Jurkat, Clone E6-1 (cell line): ENCODE measurements at regions not wholly inside any gene's neighbourhood (a gene's known extent, or its start where the extent isn't known, plus 50 kb on each side); places are given as distances from the start of the nearest gene placed in this dataset.
A peak's percentile ranks its signal among the peaks of the same experiment; 100 is the strongest.
"Not testable (repeated sequence)": the region's sequence is repeated elsewhere in the genome, so short reads cannot be mapped to it uniquely, and the experiment has no call there.

ENCODE experiments used
- DNase-seq: peaks from one replicate; pipeline ENCODE4 v3.0.0-alpha.2; 2011; ENCODE audit warnings: low read depth, low spot score
- H3K4me3 ChIP-seq: 2 replicates; pipeline ENCODE4 v1.5.1; 2011; ENCODE audit warnings: mild to moderate bottlenecking, low read length, control low read depth, moderate library complexity

GRCh38 chr2:172249334-172249733 lies 146.6 kb upstream of the DLX2 start:
- no peak overlapping the region for H3K4me3 ChIP-seq
- DNase-seq = no peak

GRCh38 chr2:172249986-172250385 lies 147.3 kb upstream of the DLX2 start:
- no peak overlapping the region for H3K4me3 ChIP-seq
- DNase-seq = no peak

GRCh38 chr2:172251231-172251630 lies 148.5 kb upstream of the DLX2 start:
- H3K4me3 ChIP-seq = no peak overlapping the region
- DNase-seq = no peak

DNA sequence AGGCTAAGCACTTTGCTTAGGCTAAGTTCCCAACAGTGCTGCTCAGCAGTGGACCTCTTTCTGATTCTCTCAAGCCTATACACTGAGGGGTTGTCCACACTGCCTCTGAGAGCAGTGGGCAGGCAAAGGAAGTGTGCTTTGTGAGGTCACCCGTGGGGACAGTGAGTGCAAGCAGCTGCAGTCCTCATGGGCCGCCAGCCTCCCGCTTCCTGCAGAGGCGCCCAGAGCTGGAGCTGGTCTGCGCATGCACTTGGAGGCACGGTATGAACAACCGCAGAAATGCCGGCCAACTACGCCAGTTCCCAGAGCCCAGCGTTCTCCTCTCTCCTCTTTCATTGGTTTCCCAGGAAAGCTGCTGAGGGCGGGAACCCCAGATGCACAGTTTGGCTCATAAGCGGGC lies 149.5 kb upstream of the DLX2 start:
- no peak for DNase-seq

DNA sequence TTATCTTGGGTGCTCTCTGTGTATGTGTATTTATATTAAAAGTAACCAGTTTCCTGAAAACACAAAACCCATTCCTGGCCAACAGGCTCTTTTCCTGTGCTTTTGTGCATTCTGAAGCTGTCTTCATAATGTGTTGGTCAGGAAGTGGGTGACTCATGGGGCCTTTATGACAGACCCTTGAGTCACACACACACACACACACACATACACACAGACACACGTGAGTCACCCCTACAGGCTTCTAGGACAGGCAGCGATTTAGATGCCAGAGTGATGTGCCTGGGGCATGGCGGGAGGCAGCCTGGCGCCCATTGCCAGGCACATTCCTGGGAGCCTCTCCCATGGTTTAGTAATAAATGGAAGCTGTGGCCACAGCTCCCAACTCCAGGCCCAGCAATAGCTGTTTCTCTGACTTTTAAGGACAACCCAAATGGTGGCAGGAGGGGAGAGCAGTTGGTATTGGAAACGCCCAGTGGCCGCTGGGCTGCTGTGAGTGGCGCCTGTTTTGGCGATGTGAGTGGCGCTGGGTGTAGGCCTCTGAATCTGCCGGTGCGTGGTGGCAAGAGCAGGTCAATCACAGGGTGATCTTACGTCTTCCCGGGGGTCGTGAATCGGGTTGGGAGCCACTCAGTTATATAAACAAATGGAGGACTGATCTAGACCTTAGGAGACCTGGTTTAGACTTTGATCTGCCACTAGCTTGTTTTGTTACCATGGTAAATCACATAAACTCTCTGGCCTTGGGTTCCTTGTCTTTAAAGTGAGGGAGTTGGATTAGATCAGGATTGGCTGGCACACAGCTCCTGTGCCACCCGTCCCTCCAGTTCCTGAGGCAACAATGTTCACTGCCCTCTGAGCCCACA lies 150.7 kb upstream of the DLX2 start:
- peak; percentile 56 for DNase-seq
- H3K4me3 ChIP-seq = no peak overlapping the region

More for the DNA sequence above, 149.5 kb upstream of the DLX2 start:
- no peak overlapping the region for H3K4me3 ChIP-seq

- DNase-seq = no peak
- H3K4me3 ChIP-seq = no peak overlapping the region
These were observed 154.2 kb upstream of the DLX2 start for GRCh38 chr2:172256886-172257285.

GRCh38 chr2:172259827-172260226 lies 157.1 kb upstream of the DLX2 start:
- DNase-seq = no peak
- no peak overlapping the region for H3K4me3 ChIP-seq

GRCh38 chr2:172260336-172260735 lies 157.6 kb upstream of the DLX2 start:
- H3K4me3 ChIP-seq = no peak overlapping the region
- no peak for DNase-seq

DNA sequence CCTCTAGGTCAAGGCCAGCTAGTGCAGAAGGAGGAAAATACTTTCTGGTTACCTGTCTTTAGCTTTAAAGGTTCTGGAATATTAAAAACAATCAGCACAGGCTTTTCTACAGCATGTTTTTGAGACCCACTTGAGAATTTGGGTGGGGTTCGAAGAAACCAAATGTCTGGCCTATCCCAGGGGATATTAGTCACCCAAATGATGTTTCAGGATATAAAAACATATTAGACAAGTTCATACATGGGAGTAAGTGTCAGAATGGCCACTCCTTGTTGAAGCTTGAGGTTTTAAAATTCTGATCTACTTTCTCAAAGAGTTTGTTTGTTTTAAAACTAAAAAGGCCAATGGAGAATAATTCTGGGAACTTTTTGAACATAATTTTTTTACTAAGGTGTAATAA lies 158.6 kb upstream of the DLX2 start:
- DNase-seq = no peak
- no peak overlapping the region for H3K4me3 ChIP-seq

- no peak overlapping the region for H3K4me3 ChIP-seq
- DNase-seq = no peak
These were observed 159.8 kb upstream of the DLX2 start for GRCh38 chr2:172262486-172262885.

DNA sequence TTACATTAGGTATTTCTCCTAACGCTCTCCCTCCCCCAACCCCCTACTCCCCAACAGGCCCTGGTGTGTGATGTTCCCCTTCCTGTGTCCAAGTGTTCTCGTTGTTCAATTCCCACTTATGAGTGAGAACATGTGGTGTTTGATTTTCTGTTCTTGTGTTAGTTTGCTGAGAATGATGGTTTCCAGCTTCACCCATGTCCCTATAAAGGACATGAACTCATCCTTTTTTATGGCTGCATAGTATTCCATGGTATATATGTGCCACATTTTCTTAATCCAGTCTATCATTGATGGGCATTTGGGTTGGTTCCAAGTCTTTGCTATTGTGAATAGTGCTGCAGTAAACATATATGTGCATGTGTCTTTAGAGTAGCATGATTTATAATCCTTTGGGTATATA lies 162.1 kb upstream of the DLX2 start:
- H3K4me3 ChIP-seq = not testable (repeated sequence)

DNA sequence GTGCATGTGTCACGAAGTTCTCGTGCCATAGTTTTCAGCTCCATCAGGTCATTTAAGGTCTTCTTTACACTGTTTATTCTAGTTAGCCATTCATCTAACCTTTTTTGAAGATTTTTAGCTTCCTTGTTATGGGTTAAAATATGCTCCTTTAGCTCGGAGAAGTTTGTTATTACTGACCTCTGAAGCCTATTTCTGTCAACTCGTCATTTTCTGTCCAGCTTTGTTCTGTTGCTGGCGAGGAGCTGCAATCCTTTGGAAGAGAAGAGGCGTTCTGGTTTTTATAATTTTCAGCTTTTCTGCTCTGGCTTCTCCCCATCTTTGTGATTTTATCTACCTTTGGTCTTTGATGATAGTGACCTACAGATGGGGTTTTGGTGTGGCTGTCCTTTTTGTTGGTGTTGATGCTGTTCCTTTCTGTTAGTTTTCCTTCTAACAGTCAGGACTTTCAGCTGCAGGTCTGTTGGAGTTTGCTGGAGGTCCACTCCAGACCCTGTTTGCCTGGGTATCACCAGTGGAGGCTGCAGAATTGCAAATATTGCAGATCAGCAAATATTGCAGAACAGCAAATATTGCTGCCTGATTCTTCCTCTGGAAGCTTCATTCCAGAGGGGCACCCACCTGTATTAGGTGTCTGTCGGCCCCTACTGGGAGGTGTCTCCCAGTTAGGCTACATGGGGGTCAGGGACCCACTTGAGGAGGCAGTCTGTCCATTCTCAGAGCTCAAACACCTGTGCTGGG lies 157.7 kb upstream of the ITGA6 start:
- H3K4me3 ChIP-seq, DNase-seq: not testable (repeated sequence)

More for the DNA sequence above, 162.1 kb upstream of the DLX2 start:
- DNase-seq = not testable (repeated sequence)

DNA sequence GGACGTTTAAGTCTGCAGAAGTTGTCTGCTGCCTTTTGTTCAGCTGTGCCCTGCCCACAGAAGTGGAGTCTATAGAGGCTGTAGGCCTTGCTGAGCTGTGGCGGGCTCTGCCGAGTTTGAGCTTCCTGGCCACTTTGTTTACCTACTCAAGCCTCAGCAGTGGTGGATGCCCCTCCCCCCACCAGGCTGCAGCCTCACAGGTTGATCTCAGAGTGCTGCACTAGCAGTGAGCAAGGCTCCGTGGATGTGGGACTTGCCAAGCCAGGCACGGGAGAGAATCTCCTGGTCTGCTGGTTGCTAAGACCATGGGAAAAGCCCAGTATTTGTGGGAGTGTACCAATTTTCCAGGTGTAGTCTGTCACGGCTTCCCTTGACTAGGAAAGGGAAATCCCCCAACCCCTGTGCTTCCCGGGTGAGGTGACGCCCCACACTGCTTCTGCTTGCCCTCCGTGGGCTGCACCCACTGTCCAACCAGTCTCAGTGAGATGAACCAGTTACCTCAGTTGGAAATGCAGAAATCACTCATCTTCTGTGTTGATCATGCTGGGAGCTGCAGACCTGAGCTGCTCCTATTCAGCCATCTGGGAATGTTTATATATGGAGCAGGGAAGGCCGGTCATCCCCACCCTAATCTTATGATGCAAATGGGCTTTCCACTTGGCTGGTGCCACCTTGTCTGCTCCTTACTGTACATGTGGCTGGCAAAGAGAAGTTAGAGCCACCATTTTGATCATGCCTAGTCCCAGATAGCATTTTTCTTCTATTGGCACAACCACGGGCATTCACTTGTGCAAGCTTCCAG lies 156.9 kb upstream of the ITGA6 start:
- H3K4me3 ChIP-seq = no peak overlapping the region
- peak; percentile 33 for DNase-seq

GRCh38 chr2:172273910-172274571 lies 153.3 kb upstream of the ITGA6 start:
- no peak overlapping the region for H3K4me3 ChIP-seq
- peak; percentile 73 for DNase-seq

GRCh38 chr2:172275239-172275638 lies 152.1 kb upstream of the ITGA6 start:
- DNase-seq = no peak
- H3K4me3 ChIP-seq = no peak overlapping the region

DNA sequence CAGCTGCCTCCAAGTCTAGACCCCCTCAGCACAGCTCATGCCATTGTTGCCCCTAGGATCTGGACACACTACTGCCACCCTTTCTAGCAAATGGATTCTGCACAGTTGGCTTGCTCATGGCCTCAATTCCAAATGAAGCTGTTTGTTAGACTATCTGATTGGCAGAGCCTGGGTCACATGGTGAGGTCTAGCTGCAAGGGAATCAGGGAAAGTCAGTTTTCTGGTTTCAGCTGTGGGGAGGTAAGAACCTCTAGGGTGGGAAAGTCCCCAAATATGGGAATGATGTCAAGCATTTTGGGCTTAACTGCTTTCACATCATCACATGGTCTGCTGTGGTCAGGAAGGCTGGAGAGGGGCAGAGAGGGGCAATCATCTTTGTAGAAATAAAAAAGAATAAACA lies 150.4 kb upstream of the ITGA6 start:
- no peak overlapping the region for H3K4me3 ChIP-seq
- no peak for DNase-seq

- no peak for DNase-seq
- H3K4me3 ChIP-seq = no peak overlapping the region
These were observed 148.7 kb upstream of the ITGA6 start for GRCh38 chr2:172278667-172279066.

GRCh38 chr2:172279214-172279613 lies 148.2 kb upstream of the ITGA6 start:
- no peak overlapping the region for H3K4me3 ChIP-seq
- DNase-seq = no peak

GRCh38 chr2:172279813-172280212 lies 147.6 kb upstream of the ITGA6 start:
- no peak for DNase-seq
- no peak overlapping the region for H3K4me3 ChIP-seq
